GM18858 (cell line): ENCODE measurements at regions not wholly inside any gene's neighbourhood (a gene's known extent, or its start where the extent isn't known, plus 50 kb on each side); places are given as distances from the start of the nearest gene placed in this dataset.

Source experiments
- ATAC-seq: cut with Tn5 transposase; IDR thresholded peaks from one replicate; pipeline ENCODE4 v1.9.1; 2021; ENCODE audit not compliant: unreplicated experiment

GRCh38 chr16:65869261-65869660, 497.2 kb upstream of the CDH5 start:
- ATAC-seq: no peak

GRCh38 chr16:65867276-65867960, 499.1 kb upstream of the CDH5 start:
- ATAC-seq: no peak

GRCh38 chr16:65863236-65863635, 503.3 kb upstream of the CDH5 start:
- no peak for ATAC-seq

GRCh38 chr16:65861131-65861731, 505.3 kb upstream of the CDH5 start:
- ATAC-seq: no peak

GRCh38 chr16:65855171-65856145, 511.0 kb upstream of the CDH5 start:
- no peak for ATAC-seq

GRCh38 chr16:65846210-65846602, 520.3 kb upstream of the CDH5 start:
- no peak for ATAC-seq

- no peak for ATAC-seq
Observed at GRCh38 chr16:65845466-65846209, 520.9 kb upstream of the CDH5 start.

GRCh38 chr16:65843941-65844340, 522.5 kb upstream of the CDH5 start:
- no peak for ATAC-seq

- ATAC-seq: no peak
Observed at GRCh38 chr16:65842067-65842466, 524.4 kb upstream of the CDH5 start.

GRCh38 chr16:65838001-65838400, 528.5 kb upstream of the CDH5 start:
- no peak for ATAC-seq

GRCh38 chr16:65837464-65837863, 529.0 kb upstream of the CDH5 start:
- no peak for ATAC-seq

GRCh38 chr16:65834688-65835087, 531.8 kb upstream of the CDH5 start:
- no peak for ATAC-seq

GRCh38 chr16:65833171-65833871, 533.2 kb upstream of the CDH5 start:
- ATAC-seq: no peak

GRCh38 chr16:65832679-65833078, 533.8 kb upstream of the CDH5 start:
- no peak for ATAC-seq

GRCh38 chr16:65831903-65832666, 534.4 kb upstream of the CDH5 start:
- ATAC-seq: no peak

- no peak for ATAC-seq
Observed at GRCh38 chr16:65829076-65829475, 537.4 kb upstream of the CDH5 start.

GRCh38 chr16:65828296-65828695, 538.2 kb upstream of the CDH5 start:
- no peak for ATAC-seq

- ATAC-seq: no peak
Observed at GRCh38 chr16:65827231-65827630, 539.3 kb upstream of the CDH5 start.

GRCh38 chr16:65825191-65825856, 541.2 kb upstream of the CDH5 start:
- ATAC-seq: no peak
